B cell (primary cell): ENCODE measurements at regions not wholly inside any gene's neighbourhood (a gene's known extent, or its start where the extent isn't known, plus 50 kb on each side); places are given as distances from the start of the nearest gene placed in this dataset.

Experiments
- ATAC-seq: fragments of 200-7000 bp; cut with Tn5 transposase; one replicate; pipeline ENCODE4 v1.10.0; 2021; ENCODE audit warnings: low read depth, mild to moderate bottlenecking, moderate number of reproducible peaks, moderate library complexity
- CTCF ChIA-PET: fragments of 350-600 bp; sonication (Branson Sonifier 250); formaldehyde crosslinking; loops from one replicate; lab custom pipeline; 2021; ENCODE audit warnings: antibody characterized with exemption, inconsistent platforms; lab: Charles Lee
- POLR2A ChIA-PET: fragments of 350-600 bp; sonication (Branson Sonifier 250); formaldehyde crosslinking; loops from one replicate; lab custom pipeline; 2021; ENCODE audit warnings: antibody characterized with exemption; lab: Charles Lee
- DNase-seq: peaks from one replicate; pipeline ENCODE4 v3.0.0; 2013
- H2AFZ ChIP-seq: 2 replicates; pipeline ENCODE4 v1.6.1; 2012; ENCODE audit warnings: mild to moderate bottlenecking, low read depth, low read length; ENCODE audit not compliant: insufficient read depth, poor library complexity, severe bottlenecking
- H3K27ac ChIP-seq, 2 donors: 1 replicate in 1 of 2; 2 replicates in 1 of 2; pipeline ENCODE4 v1.5.1; 2012 to 2013; ENCODE audit warnings: low read length in 2 of 2, mild to moderate bottlenecking in 2 of 2, moderate library complexity in 1 of 2
- H3K27me3 ChIP-seq, 4 experiments: fragments of 200-600 bp in 1 of 4; sonication (generic) in 1 of 4; replicated peaks in 1 of 4; 1 replicate in 2 of 4; 2 replicates in 2 of 4; pipeline versions ENCODE4 v1.6.1 to v1.7.0; 2013 to 2016; ENCODE audit warnings: low read length in 3 of 4, mild to moderate bottlenecking in 2 of 4, mixed read lengths in 1 of 4, moderate library complexity in 1 of 4; ENCODE audit not compliant: insufficient read depth in 4 of 4, control insufficient read depth in 3 of 4; ENCODE audit errors: control extremely low read depth in 1 of 4
- H3K36me3 ChIP-seq, 2 experiments: replicated peaks in 1 of 2; 1 replicate in 1 of 2; 2 replicates in 1 of 2; pipeline versions ENCODE4 v1.6.1 to v1.7.1; 2013; ENCODE audit warnings: low read length in 1 of 2; ENCODE audit not compliant: insufficient read depth in 2 of 2, control insufficient read depth in 1 of 2; ENCODE audit errors: control extremely low read depth in 1 of 2, extremely low read depth in 1 of 2
- H3K4me1 ChIP-seq, 2 donors: fragments of 200-600 bp in 1 of 2; sonication (generic) in 1 of 2; 1 replicate in 1 of 2; 2 replicates in 1 of 2; pipeline versions ENCODE4 v1.5.1 to v1.6.1; 2013 to 2017; ENCODE audit warnings: low read length in 2 of 2; ENCODE audit not compliant: control insufficient read depth in 2 of 2, insufficient read depth in 2 of 2
- H3K4me2 ChIP-seq: replicated peaks from 2 replicates; pipeline ENCODE3; 2012; ENCODE audit warnings: mild to moderate bottlenecking, low read depth, low read length; ENCODE audit not compliant: poor library complexity, severe bottlenecking
- H3K4me3 ChIP-seq, 5 experiments: fragments of 200-600 bp in 1 of 5; sonication (generic) in 1 of 5; 1 replicate in 3 of 5; 2 replicates in 2 of 5; pipeline versions ENCODE4 v1.5.1 to v1.7.0; 2011 to 2016; ENCODE audit warnings: low read length in 4 of 5, mild to moderate bottlenecking in 4 of 5, low read depth in 2 of 5, control low read depth in 1 of 5, moderate library complexity in 1 of 5; ENCODE audit not compliant: insufficient read depth in 1 of 5; ENCODE audit errors: control extremely low read depth in 1 of 5, extremely low read depth in 1 of 5
- H3K79me2 ChIP-seq: fragments of 200-600 bp; sonication (generic); one replicate; pipeline ENCODE4 v1.6.0; 2016; ENCODE audit warnings: low read length; ENCODE audit not compliant: control insufficient read depth, insufficient read depth
- H3K9ac ChIP-seq: fragments of 200-600 bp; sonication (generic); 2 replicates; pipeline ENCODE4 v1.6.1; 2017; ENCODE audit warnings: mild to moderate bottlenecking, low read length, moderate library complexity
- H3K9me3 ChIP-seq, 3 donors: one replicate each; pipeline versions ENCODE4 v1.6.1 to v1.7.1; 2013; ENCODE audit warnings: low read length in 2 of 3; ENCODE audit not compliant: control insufficient read depth in 2 of 3, insufficient read depth in 1 of 3; ENCODE audit errors: control extremely low read depth in 1 of 3
- H4K20me1 ChIP-seq: 2 replicates; pipeline ENCODE4 v1.6.0; 2012; ENCODE audit warnings: mild to moderate bottlenecking, low read length; ENCODE audit not compliant: insufficient read depth, control insufficient read depth, poor library complexity, severe bottlenecking
- H3K27ac Mint-ChIP-seq: one replicate; pipeline ENCODE4 v1.8.0; 2021; ENCODE audit warnings: mixed read lengths
- H3K27me3 Mint-ChIP-seq: one replicate; pipeline ENCODE4 v1.8.0; 2021; ENCODE audit warnings: mixed read lengths
- H3K4me1 Mint-ChIP-seq: one replicate; pipeline ENCODE4 v1.8.0; 2021; ENCODE audit warnings: mixed read lengths
- H3K4me3 Mint-ChIP-seq: one replicate; pipeline ENCODE4 v1.8.0; 2021; ENCODE audit warnings: mixed read lengths
- H3K9me3 Mint-ChIP-seq: one replicate; pipeline ENCODE4 v1.8.0; 2022; ENCODE audit warnings: mixed read lengths; ENCODE audit not compliant: insufficient read depth
- EZH2 ChIP-seq: IDR thresholded peaks from 2 replicates; pipeline ENCODE4 v1.6.1; 2012; ENCODE audit warnings: borderline replicate concordance, low read depth, mild to moderate bottlenecking, moderate library complexity, low read length; ENCODE audit not compliant: insufficient read depth, poor library complexity, severe bottlenecking
- WGBS: methylation state at CpG from one replicate; pipeline ENCODE4 v1.1.5; 2013; ENCODE audit warnings: missing lambda C conversion rate; ENCODE audit not compliant: insufficient coverage; 5-methylcytosine and 5-hydroxymethylcytosine counted together
- intact Hi-C: fragments of 100-400 bp; cut with micrococcal nuclease; formaldehyde crosslinking; loops from one replicate; pipeline ENCODE4 v1.10.0; 2022
- TF ChIP-seq, protein P1 (sequence below): fragments of 200-600 bp; IDR thresholded peaks from one replicate; pipeline ENCODE4 v1.8.0; 2022; ENCODE audit warnings: antibody characterized with exemption, mild to moderate bottlenecking

DNA sequence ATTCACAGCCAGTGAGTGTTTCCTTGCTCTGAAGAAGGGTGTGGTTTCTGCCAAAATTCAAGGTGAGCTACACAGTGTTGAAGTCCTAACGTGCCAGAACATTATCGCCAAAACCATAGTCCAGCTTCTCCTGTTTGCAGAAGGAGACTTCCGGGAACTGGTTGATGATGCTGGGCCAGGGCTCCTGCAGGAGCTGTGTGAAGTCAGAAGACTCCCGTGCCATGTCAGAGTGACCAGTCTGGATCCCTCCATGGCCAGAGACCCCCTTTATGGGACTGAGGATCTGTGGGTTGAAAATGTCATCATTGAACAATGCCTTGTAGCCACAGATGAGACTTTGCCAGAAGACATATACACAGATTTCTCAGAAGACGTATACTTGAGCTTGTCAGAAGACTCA, 96.0 kb upstream of the RAB12 start:
- no peak for ATAC-seq
- H2AFZ ChIP-seq = no peak overlapping the region
- H3K27me3 ChIP-seq = no peaks in the 10 kb centered on the region
- no peak for DNase-seq
- Mint-ChIP-seq H3K27me3 (peaks cover 14% of the 10 kb centered on the region), H3K27ac (no peak overlapping the region), H3K4me1 (no peaks in the 10 kb centered on the region), H3K4me3 (no peak overlapping the region), H3K9me3 (no peaks in the 10 kb centered on the region)
- no peak overlapping the region for H3K9ac ChIP-seq
- no peaks in the 10 kb centered on the region for H3K79me2 ChIP-seq
- H4K20me1 ChIP-seq = no peaks in the 10 kb centered on the region
- no peaks in the 10 kb centered on the region for H3K36me3 ChIP-seq
- H3K9me3 ChIP-seq = no peaks in the 10 kb centered on the region
- 94% methylated on average over 5 of the region's 5 CpGs for WGBS
- ChIA-PET CTCF (no interaction called here), POLR2A (no interaction called here)
- H3K4me3 ChIP-seq = no peak overlapping the region
- no peak for TF ChIP-seq EZH2
- no peak overlapping the region for H3K4me2 ChIP-seq
- intact Hi-C loops = no loop called here
- H3K4me1 ChIP-seq = no peaks in the 10 kb centered on the region
- H3K27ac ChIP-seq = no peak overlapping the region

DNA sequence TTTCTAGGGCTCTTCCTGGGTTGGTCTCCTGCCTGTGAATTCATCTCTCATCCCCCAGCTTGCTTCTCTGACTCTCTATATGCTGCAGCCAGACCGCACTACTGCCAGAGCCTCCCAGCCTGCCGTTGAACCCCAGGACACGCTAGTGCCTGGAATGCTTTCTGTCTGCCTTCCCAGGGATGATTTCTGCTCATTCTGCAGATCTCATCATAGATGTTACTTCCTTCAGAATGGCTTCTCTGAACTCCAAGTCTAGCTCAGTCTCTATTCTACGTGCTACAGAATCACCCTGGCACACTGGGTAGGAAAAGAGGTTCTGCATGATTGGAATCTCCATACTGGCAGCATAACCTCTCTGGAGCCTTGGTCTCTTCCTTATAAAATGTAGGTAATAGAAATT, 94.8 kb upstream of the RAB12 start:
- Histone ChIP-seq H3K9me3 (no peaks in the 10 kb centered on the region), H4K20me1 (no peaks in the 10 kb centered on the region), H2AFZ (no peak overlapping the region), H3K4me3 (no peak overlapping the region), H3K4me2 (no peak overlapping the region), H3K9ac (no peak overlapping the region), H3K4me1 (no peaks in the 10 kb centered on the region), H3K27me3 (no peaks in the 10 kb centered on the region), H3K36me3 (no peaks in the 10 kb centered on the region), H3K27ac (no peak overlapping the region), H3K79me2 (no peaks in the 10 kb centered on the region)
- Mint-ChIP-seq H3K4me1 (no peaks in the 10 kb centered on the region), H3K9me3 (no peaks in the 10 kb centered on the region), H3K27ac (no peak overlapping the region), H3K27me3 (peaks cover 14% of the 10 kb centered on the region), H3K4me3 (no peak overlapping the region)
- intact Hi-C loops = no loop called here
- DNase-seq = no peak
- TF ChIP-seq, protein P1, sequence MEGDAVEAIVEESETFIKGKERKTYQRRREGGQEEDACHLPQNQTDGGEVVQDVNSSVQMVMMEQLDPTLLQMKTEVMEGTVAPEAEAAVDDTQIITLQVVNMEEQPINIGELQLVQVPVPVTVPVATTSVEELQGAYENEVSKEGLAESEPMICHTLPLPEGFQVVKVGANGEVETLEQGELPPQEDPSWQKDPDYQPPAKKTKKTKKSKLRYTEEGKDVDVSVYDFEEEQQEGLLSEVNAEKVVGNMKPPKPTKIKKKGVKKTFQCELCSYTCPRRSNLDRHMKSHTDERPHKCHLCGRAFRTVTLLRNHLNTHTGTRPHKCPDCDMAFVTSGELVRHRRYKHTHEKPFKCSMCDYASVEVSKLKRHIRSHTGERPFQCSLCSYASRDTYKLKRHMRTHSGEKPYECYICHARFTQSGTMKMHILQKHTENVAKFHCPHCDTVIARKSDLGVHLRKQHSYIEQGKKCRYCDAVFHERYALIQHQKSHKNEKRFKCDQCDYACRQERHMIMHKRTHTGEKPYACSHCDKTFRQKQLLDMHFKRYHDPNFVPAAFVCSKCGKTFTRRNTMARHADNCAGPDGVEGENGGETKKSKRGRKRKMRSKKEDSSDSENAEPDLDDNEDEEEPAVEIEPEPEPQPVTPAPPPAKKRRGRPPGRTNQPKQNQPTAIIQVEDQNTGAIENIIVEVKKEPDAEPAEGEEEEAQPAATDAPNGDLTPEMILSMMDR = no peak
- no peak for TF ChIP-seq EZH2
- ATAC-seq = no peak
- POLR2A ChIA-PET = no interaction called here
- CTCF ChIA-PET = no interaction called here
- WGBS = 97% methylated on average over 3 of the region's 4 CpGs
